ENCODE measurements at regions not wholly inside any gene's neighbourhood (a gene's known extent, or its start where the extent isn't known, plus 50 kb on each side); places are given as distances from the start of the nearest gene placed in this dataset.
A peak's percentile ranks its signal among the peaks of the same experiment; 100 is the strongest.

DNA sequence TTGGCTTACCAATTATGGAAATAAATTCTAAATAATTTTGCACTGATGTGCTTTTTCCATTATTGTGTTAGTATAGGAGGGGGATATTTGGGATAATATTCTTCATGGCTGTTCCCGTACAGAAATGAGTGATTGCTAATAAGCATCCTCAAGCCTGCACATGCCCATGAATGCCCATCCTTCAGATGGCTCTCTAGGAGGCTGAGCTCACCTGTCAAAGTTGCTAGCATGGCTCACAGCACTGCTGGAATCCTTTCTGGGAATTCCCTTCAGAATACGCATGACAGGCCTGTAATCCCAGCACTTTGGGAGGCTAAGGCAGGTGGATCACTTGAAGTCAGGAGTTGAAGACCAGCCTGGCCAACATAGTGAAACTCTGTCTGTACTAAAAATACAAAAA lies 124.1 kb downstream of the NXNL2 start:
- Histone ChIP-seq H3K9me3 (ENCODE audit: insufficient read depth, low read depth, low read length) (no peaks in the 10 kb centered on the region), H3K9ac (ENCODE audit: low read length) (no peak overlapping the region), H2BK12ac (ENCODE audit: low read length) (no peak overlapping the region), H4K8ac (ENCODE audit: low read depth, low read length) (no peak overlapping the region), H3K36me3 (ENCODE audit: control insufficient read depth in 1 of 2, insufficient read depth in 2 of 2, low read length in 2 of 2) (no peaks in the 10 kb centered on the region), H3K27me3 (ENCODE audit: insufficient read depth, low read length) (no peaks in the 10 kb centered on the region), H2AK5ac (ENCODE audit: low read length) (no peak overlapping the region), H4K91ac (ENCODE audit: low read depth, low read length) (no peak overlapping the region), H3K4me3 (ENCODE audit: low read depth, low read length) (no peak overlapping the region), H2BK5ac (ENCODE audit: low read depth, low read length, poor library complexity) (no peak overlapping the region), H3K23ac (ENCODE audit: low read length) (no peak overlapping the region), H2BK120ac (ENCODE audit: insufficient read depth, low read length, poor library complexity) (no peak overlapping the region), H3K4me2 (ENCODE audit: low read length) (no peak overlapping the region), H3K4ac (ENCODE audit: low read depth, low read length) (no peak overlapping the region), H3K14ac (ENCODE audit: low read length) (no peak overlapping the region), H3K4me1 (ENCODE audit: control insufficient read depth in 1 of 2, insufficient read depth in 2 of 2, low read length in 2 of 2) (no peaks in the 10 kb centered on the region), H3K27ac (ENCODE audit: low read depth, low read length) (no peak overlapping the region), H3K79me1 (ENCODE audit: low read length) (no peaks in the 10 kb centered on the region), H2AFZ (ENCODE audit: insufficient read depth, low read length, poor library complexity) (no peak overlapping the region), H3K79me2 (ENCODE audit: control insufficient read depth, insufficient read depth, low read length, poor library complexity) (no peaks in the 10 kb centered on the region), H3K18ac (ENCODE audit: low read length) (no peak overlapping the region), H4K12ac (ENCODE audit: low read depth, low read length) (no peak overlapping the region)
- whole genome bisulfite sequencing (ENCODE audit: extremely low coverage, insufficient coverage, insufficient read length): no CpG with 5 or more reads among the region's 2 CpGs
- no peak for DNase-seq

DNA sequence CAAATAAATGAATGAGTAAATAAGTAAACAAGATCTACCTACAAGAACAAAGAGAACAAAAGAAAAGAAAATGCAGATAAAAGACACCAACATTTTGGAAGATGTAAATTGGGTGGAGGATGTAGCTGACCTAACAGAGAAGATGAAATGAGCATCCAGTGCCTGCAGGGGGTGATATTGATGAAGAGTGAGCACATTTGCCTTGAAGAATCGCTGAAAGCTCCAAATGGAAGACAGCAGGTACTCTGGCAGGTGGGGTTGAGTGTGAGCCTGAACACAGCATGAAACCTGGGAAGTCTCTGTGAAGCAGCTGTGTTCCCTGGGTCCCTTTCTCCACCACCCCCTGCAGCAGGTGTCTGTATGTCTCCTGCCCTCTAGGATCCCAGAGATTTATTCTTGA lies 125.6 kb downstream of the NXNL2 start:
- no CpG with 5 or more reads among the region's 1 CpG for WGBS (ENCODE audit: extremely low coverage, insufficient coverage, insufficient read length)
- no peaks in the 10 kb centered on the region for H3K36me3 ChIP-seq (ENCODE audit: control insufficient read depth in 1 of 2, insufficient read depth in 2 of 2, low read length in 2 of 2)
- no peak overlapping the region for H4K91ac ChIP-seq (ENCODE audit: low read depth, low read length)
- H3K4me3 ChIP-seq (ENCODE audit: low read depth, low read length): no peak overlapping the region
- H3K27me3 ChIP-seq (ENCODE audit: insufficient read depth, low read length): no peaks in the 10 kb centered on the region
- H2BK5ac ChIP-seq (ENCODE audit: low read depth, low read length, poor library complexity): no peak overlapping the region
- no peak overlapping the region for H3K18ac ChIP-seq (ENCODE audit: low read length)
- no peaks in the 10 kb centered on the region for H3K9me3 ChIP-seq (ENCODE audit: insufficient read depth, low read depth, low read length)
- no peak overlapping the region for H2BK120ac ChIP-seq (ENCODE audit: insufficient read depth, low read length, poor library complexity)
- no peak overlapping the region for H4K8ac ChIP-seq (ENCODE audit: low read depth, low read length)
- no peak overlapping the region for H3K4ac ChIP-seq (ENCODE audit: low read depth, low read length)
- H4K12ac ChIP-seq (ENCODE audit: low read depth, low read length): no peak overlapping the region
- no peaks in the 10 kb centered on the region for H3K79me1 ChIP-seq (ENCODE audit: low read length)
- H2AFZ ChIP-seq (ENCODE audit: insufficient read depth, low read length, poor library complexity): no peak overlapping the region
- no peaks in the 10 kb centered on the region for H3K4me1 ChIP-seq (ENCODE audit: control insufficient read depth in 1 of 2, insufficient read depth in 2 of 2, low read length in 2 of 2)
- H3K9ac ChIP-seq (ENCODE audit: low read length): no peak overlapping the region
- H2BK12ac ChIP-seq (ENCODE audit: low read length): no peak overlapping the region
- H3K4me2 ChIP-seq (ENCODE audit: low read length): no peak overlapping the region
- no peak overlapping the region for H3K14ac ChIP-seq (ENCODE audit: low read length)
- DNase-seq: peak in 1 of 2 donors; percentile 48
- H2AK5ac ChIP-seq (ENCODE audit: low read length): no peak overlapping the region
- H3K23ac ChIP-seq (ENCODE audit: low read length): no peak overlapping the region
- no peak overlapping the region for H3K27ac ChIP-seq (ENCODE audit: low read depth, low read length)
- H3K79me2 ChIP-seq (ENCODE audit: control insufficient read depth, insufficient read depth, low read length, poor library complexity): no peaks in the 10 kb centered on the region

DNA sequence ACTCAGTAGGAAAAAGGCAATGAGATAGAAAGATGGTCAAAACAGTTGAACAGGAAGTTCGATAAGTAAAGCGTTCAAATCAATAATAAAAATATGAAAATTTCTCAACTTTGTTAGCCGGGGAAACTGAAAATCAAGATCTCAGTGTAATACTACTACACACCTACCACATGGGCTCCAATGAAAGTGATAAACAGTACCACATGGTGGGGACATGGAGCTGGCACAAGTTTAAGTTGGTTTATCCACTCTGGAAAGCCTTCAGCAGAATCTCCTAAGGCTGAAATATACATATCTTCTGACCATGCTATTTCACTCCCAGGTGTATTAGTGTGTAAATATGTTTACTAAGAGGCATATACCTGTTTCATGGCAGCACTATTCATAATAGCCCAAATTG lies 126.8 kb downstream of the NXNL2 start:
- Histone ChIP-seq H3K14ac (ENCODE audit: low read length) (no peak overlapping the region), H4K8ac (ENCODE audit: low read depth, low read length) (no peak overlapping the region), H3K36me3 (ENCODE audit: control insufficient read depth in 1 of 2, insufficient read depth in 2 of 2, low read length in 2 of 2) (no peaks in the 10 kb centered on the region), H3K4me1 (ENCODE audit: control insufficient read depth in 1 of 2, insufficient read depth in 2 of 2, low read length in 2 of 2) (no peaks in the 10 kb centered on the region), H4K91ac (ENCODE audit: low read depth, low read length) (no peak overlapping the region), H3K79me1 (ENCODE audit: low read length) (no peaks in the 10 kb centered on the region), H3K4me2 (ENCODE audit: low read length) (no peak overlapping the region), H3K9ac (ENCODE audit: low read length) (no peak overlapping the region), H2BK12ac (ENCODE audit: low read length) (no peak overlapping the region), H3K9me3 (ENCODE audit: insufficient read depth, low read depth, low read length) (no peaks in the 10 kb centered on the region), H3K79me2 (ENCODE audit: control insufficient read depth, insufficient read depth, low read length, poor library complexity) (no peaks in the 10 kb centered on the region), H2BK120ac (ENCODE audit: insufficient read depth, low read length, poor library complexity) (no peak overlapping the region), H3K27me3 (ENCODE audit: insufficient read depth, low read length) (no peaks in the 10 kb centered on the region), H2AFZ (ENCODE audit: insufficient read depth, low read length, poor library complexity) (no peak overlapping the region), H3K23ac (ENCODE audit: low read length) (no peak overlapping the region), H3K4ac (ENCODE audit: low read depth, low read length) (no peak overlapping the region), H3K27ac (ENCODE audit: low read depth, low read length) (no peak overlapping the region), H2BK5ac (ENCODE audit: low read depth, low read length, poor library complexity) (no peak overlapping the region), H3K18ac (ENCODE audit: low read length) (no peak overlapping the region), H2AK5ac (ENCODE audit: low read length) (no peak overlapping the region), H3K4me3 (ENCODE audit: low read depth, low read length) (no peak overlapping the region), H4K12ac (ENCODE audit: low read depth, low read length) (no peak overlapping the region)
- DNase-seq: no peak
- WGBS (ENCODE audit: extremely low coverage, insufficient coverage, insufficient read length): no CpG with 5 or more reads among the region's 3 CpGs

DNA sequence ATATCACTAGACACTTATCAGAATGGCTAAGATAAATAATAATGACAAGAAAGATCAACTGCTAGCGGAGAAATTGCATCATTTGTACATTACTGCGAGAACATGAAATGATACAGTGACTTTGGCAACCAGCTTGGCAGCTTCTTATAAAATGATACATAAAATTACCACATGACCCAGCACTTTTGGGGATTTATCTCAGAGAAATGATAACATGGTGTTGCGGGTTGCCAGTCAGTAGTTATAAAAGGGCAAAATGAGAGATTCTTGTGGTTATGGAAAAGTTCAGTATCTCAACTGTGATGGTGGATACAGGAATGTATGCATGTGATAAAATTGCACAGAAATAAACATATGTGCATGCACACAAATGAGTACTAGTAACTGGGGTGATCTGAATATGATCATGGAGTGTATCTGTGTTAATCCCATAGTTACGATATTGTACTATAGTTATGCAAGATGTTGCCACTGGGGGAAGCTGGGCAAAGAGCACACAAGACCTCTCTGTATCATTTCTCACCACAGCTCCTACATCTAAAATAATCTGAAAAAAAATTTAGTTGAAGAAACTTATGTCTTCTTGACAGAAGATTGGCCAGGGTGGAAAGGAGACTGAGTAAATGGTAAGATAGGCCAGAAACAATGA lies 128.9 kb downstream of the NXNL2 start:
- no peak overlapping the region for H3K4me2 ChIP-seq (ENCODE audit: low read length)
- no peaks in the 10 kb centered on the region for H3K4me1 ChIP-seq (ENCODE audit: control insufficient read depth in 1 of 2, insufficient read depth in 2 of 2, low read length in 2 of 2)
- no peak overlapping the region for H4K91ac ChIP-seq (ENCODE audit: low read depth, low read length)
- H3K27ac ChIP-seq (ENCODE audit: low read depth, low read length): no peak overlapping the region
- H3K79me1 ChIP-seq (ENCODE audit: low read length): no peaks in the 10 kb centered on the region
- no peak overlapping the region for H2AK5ac ChIP-seq (ENCODE audit: low read length)
- H4K12ac ChIP-seq (ENCODE audit: low read depth, low read length): no peak overlapping the region
- no peak overlapping the region for H2AFZ ChIP-seq (ENCODE audit: insufficient read depth, low read length, poor library complexity)
- no peak overlapping the region for H3K4me3 ChIP-seq (ENCODE audit: low read depth, low read length)
- WGBS (ENCODE audit: extremely low coverage, insufficient coverage, insufficient read length): no CpG with 5 or more reads among the region's 4 CpGs
- H3K23ac ChIP-seq (ENCODE audit: low read length): no peak overlapping the region
- no peaks in the 10 kb centered on the region for H3K79me2 ChIP-seq (ENCODE audit: control insufficient read depth, insufficient read depth, low read length, poor library complexity)
- no peaks in the 10 kb centered on the region for H3K9me3 ChIP-seq (ENCODE audit: insufficient read depth, low read depth, low read length)
- no peaks in the 10 kb centered on the region for H3K27me3 ChIP-seq (ENCODE audit: insufficient read depth, low read length)
- no peak overlapping the region for H4K8ac ChIP-seq (ENCODE audit: low read depth, low read length)
- H3K9ac ChIP-seq (ENCODE audit: low read length): no peak overlapping the region
- H3K4ac ChIP-seq (ENCODE audit: low read depth, low read length): no peak overlapping the region
- H2BK120ac ChIP-seq (ENCODE audit: insufficient read depth, low read length, poor library complexity): no peak overlapping the region
- H2BK12ac ChIP-seq (ENCODE audit: low read length): no peak overlapping the region
- no peak overlapping the region for H2BK5ac ChIP-seq (ENCODE audit: low read depth, low read length, poor library complexity)
- H3K36me3 ChIP-seq (ENCODE audit: control insufficient read depth in 1 of 2, insufficient read depth in 2 of 2, low read length in 2 of 2): no peaks in the 10 kb centered on the region
- no peak overlapping the region for H3K14ac ChIP-seq (ENCODE audit: low read length)
- DNase-seq: no peak
- H3K18ac ChIP-seq (ENCODE audit: low read length): no peak overlapping the region

Measured in trophoblast cell (in vitro differentiated cells and primary cell).